GM23248 (cell line): ENCODE measurements at regions not wholly inside any gene's neighbourhood (a gene's known extent, or its start where the extent isn't known, plus 50 kb on each side); places are given as distances from the start of the nearest gene placed in this dataset.

Experiments
- EZH2 ChIP-seq: fragments of 200-600 bp; sonication (generic); IDR thresholded peaks from 2 replicates; pipeline ENCODE4 v1.6.1; 2018; ENCODE audit warnings: antibody characterized with exemption, mild to moderate bottlenecking; ENCODE audit not compliant: insufficient read depth, poor library complexity, severe bottlenecking
- EZH2phosphoT487 ChIP-seq: fragments of 200-600 bp; sonication (generic); IDR thresholded peaks from 2 replicates; pipeline ENCODE4 v1.6.1; 2018; ENCODE audit warnings: antibody characterized with exemption, moderate library complexity, mild to moderate bottlenecking, low read depth; ENCODE audit not compliant: insufficient read depth

DNA sequence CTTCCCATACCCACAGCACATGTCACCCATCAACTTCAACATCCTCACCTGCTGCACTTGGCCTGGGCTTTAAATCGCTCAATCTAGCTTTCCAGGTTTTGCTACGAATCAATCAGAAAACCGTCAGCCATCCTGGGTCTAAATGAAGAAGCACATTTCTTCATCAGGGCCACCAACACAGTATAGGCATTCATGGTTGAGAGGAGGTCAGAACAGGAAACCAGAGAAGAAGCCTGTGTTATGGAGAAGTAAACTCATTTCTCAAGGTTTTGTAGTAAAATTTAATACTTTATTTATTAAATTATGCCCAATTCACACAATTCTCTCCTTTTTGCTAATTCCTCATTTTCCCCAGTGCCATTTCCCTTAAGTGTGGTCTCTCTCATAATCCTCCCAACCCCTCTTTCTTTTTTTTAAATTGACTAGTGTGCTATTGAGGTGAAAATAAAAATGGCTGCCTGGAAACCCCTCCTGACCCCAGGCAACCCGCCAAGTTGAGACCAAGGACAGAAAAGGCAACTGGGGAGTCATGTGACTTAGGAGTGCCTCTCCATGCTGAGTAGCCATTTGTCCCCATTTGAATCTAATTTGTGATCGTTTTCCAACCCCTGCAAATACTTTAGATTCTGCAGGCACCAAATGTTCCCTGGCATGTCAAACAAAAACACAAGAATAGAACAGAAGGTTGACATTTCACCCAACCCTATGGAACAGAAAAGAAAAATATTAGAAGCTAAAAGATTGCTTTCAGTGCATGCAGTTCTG, 181.1 kb upstream of the NAMPT start:
- TF ChIP-seq EZH2: no peak
- no peak for TF ChIP-seq EZH2phosphoT487
